ENCODE measurements at regions not wholly inside any gene's neighbourhood (a gene's known extent, or its start where the extent isn't known, plus 50 kb on each side); places are given as distances from the start of the nearest gene placed in this dataset.

- Histone ChIP-seq H3K4me3 (ENCODE audit: low read length, poor library complexity, severe bottlenecking) (no peak overlapping the region), H4K20me1 (ENCODE audit: insufficient read depth, low read length, poor library complexity, severe bottlenecking) (no peaks in the 10 kb centered on the region), H3F3A (ENCODE audit: low read depth) (no peaks in the 10 kb centered on the region), H3K9me2 (replicated peaks; ENCODE audit: low read depth, low read length) (no peaks in the 10 kb centered on the region), H3K4me2 (ENCODE audit: low read depth, low read length, poor library complexity, severe bottlenecking) (no peak overlapping the region), H3K27me3 (ENCODE audit: insufficient read depth, low read length, poor library complexity, severe bottlenecking) (no peaks in the 10 kb centered on the region), H3K79me2 (ENCODE audit: insufficient read depth, low read length) (no peaks in the 10 kb centered on the region), H3K9ac (ENCODE audit: low read depth, low read length, poor library complexity, severe bottlenecking) (no peak overlapping the region), H3K36me3 (ENCODE audit: insufficient read depth, low read length) (no peaks in the 10 kb centered on the region), H3K9me3 (ENCODE audit: insufficient read depth, low read depth, low read length) (no peaks in the 10 kb centered on the region), H3K4me1 (ENCODE audit: insufficient read depth, low read length, poor library complexity, severe bottlenecking) (no peaks in the 10 kb centered on the region), H2AFZ (ENCODE audit: low read length) (no peak overlapping the region)
- TF ChIP-seq, protein P1, sequence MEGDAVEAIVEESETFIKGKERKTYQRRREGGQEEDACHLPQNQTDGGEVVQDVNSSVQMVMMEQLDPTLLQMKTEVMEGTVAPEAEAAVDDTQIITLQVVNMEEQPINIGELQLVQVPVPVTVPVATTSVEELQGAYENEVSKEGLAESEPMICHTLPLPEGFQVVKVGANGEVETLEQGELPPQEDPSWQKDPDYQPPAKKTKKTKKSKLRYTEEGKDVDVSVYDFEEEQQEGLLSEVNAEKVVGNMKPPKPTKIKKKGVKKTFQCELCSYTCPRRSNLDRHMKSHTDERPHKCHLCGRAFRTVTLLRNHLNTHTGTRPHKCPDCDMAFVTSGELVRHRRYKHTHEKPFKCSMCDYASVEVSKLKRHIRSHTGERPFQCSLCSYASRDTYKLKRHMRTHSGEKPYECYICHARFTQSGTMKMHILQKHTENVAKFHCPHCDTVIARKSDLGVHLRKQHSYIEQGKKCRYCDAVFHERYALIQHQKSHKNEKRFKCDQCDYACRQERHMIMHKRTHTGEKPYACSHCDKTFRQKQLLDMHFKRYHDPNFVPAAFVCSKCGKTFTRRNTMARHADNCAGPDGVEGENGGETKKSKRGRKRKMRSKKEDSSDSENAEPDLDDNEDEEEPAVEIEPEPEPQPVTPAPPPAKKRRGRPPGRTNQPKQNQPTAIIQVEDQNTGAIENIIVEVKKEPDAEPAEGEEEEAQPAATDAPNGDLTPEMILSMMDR (conservative IDR thresholded peaks at IDR 0.05; ENCODE audit: low read length) = no peak
- TF ChIP-seq EZH2phosphoT487 (IDR thresholded peaks at IDR 0.05; ENCODE audit: borderline replicate concordance) = no peak
Measured at GRCh38 chr9:78871086-78871451, 574.1 kb downstream of the PSAT1 start.

- Histone ChIP-seq H3K79me2 (ENCODE audit: insufficient read depth, low read length) (no peaks in the 10 kb centered on the region), H3K4me1 (ENCODE audit: insufficient read depth, low read length, poor library complexity, severe bottlenecking) (no peaks in the 10 kb centered on the region), H3K4me3 (ENCODE audit: low read length, poor library complexity, severe bottlenecking) (no peak overlapping the region), H3K4me2 (ENCODE audit: low read depth, low read length, poor library complexity, severe bottlenecking) (no peak overlapping the region), H3F3A (ENCODE audit: low read depth) (no peaks in the 10 kb centered on the region), H3K9me2 (replicated peaks; ENCODE audit: low read depth, low read length) (no peaks in the 10 kb centered on the region), H2AFZ (ENCODE audit: low read length) (no peak overlapping the region), H3K27me3 (ENCODE audit: insufficient read depth, low read length, poor library complexity, severe bottlenecking) (no peaks in the 10 kb centered on the region), H3K36me3 (ENCODE audit: insufficient read depth, low read length) (no peaks in the 10 kb centered on the region), H4K20me1 (ENCODE audit: insufficient read depth, low read length, poor library complexity, severe bottlenecking) (no peaks in the 10 kb centered on the region), H3K9ac (ENCODE audit: low read depth, low read length, poor library complexity, severe bottlenecking) (no peak overlapping the region), H3K9me3 (ENCODE audit: insufficient read depth, low read depth, low read length) (no peaks in the 10 kb centered on the region)
- TF ChIP-seq EZH2phosphoT487 (IDR thresholded peaks at IDR 0.05; ENCODE audit: borderline replicate concordance) = no peak
- TF ChIP-seq, protein P1 (conservative IDR thresholded peaks at IDR 0.05; ENCODE audit: low read length) = no peak
Measured at GRCh38 chr9:78871452-78872331, 574.8 kb downstream of the PSAT1 start.

- no peaks in the 10 kb centered on the region for H3K9me3 ChIP-seq (ENCODE audit: insufficient read depth, low read depth, low read length)
- H3K27me3 ChIP-seq (ENCODE audit: insufficient read depth, low read length, poor library complexity, severe bottlenecking) = no peaks in the 10 kb centered on the region
- TF ChIP-seq, protein P1 (conservative IDR thresholded peaks at IDR 0.05; ENCODE audit: low read length) = no peak
- no peak for TF ChIP-seq EZH2phosphoT487 (IDR thresholded peaks at IDR 0.05; ENCODE audit: borderline replicate concordance)
- H3K9me2 ChIP-seq (replicated peaks; ENCODE audit: low read depth, low read length) = no peaks in the 10 kb centered on the region
- no peaks in the 10 kb centered on the region for H3F3A ChIP-seq (ENCODE audit: low read depth)
- H2AFZ ChIP-seq (ENCODE audit: low read length) = no peak overlapping the region
- H3K4me1 ChIP-seq (ENCODE audit: insufficient read depth, low read length, poor library complexity, severe bottlenecking) = no peaks in the 10 kb centered on the region
- no peak overlapping the region for H3K9ac ChIP-seq (ENCODE audit: low read depth, low read length, poor library complexity, severe bottlenecking)
- H4K20me1 ChIP-seq (ENCODE audit: insufficient read depth, low read length, poor library complexity, severe bottlenecking) = no peaks in the 10 kb centered on the region
- no peak overlapping the region for H3K4me2 ChIP-seq (ENCODE audit: low read depth, low read length, poor library complexity, severe bottlenecking)
- H3K4me3 ChIP-seq (ENCODE audit: low read length, poor library complexity, severe bottlenecking) = no peak overlapping the region
- H3K79me2 ChIP-seq (ENCODE audit: insufficient read depth, low read length) = no peaks in the 10 kb centered on the region
- H3K36me3 ChIP-seq (ENCODE audit: insufficient read depth, low read length) = no peaks in the 10 kb centered on the region
Measured at GRCh38 chr9:78874061-78874460, 577.1 kb downstream of the PSAT1 start.
